ENCODE measurements at regions not wholly inside any gene's neighbourhood (a gene's known extent, or its start where the extent isn't known, plus 50 kb on each side); places are given as distances from the start of the nearest gene placed in this dataset.

DNA sequence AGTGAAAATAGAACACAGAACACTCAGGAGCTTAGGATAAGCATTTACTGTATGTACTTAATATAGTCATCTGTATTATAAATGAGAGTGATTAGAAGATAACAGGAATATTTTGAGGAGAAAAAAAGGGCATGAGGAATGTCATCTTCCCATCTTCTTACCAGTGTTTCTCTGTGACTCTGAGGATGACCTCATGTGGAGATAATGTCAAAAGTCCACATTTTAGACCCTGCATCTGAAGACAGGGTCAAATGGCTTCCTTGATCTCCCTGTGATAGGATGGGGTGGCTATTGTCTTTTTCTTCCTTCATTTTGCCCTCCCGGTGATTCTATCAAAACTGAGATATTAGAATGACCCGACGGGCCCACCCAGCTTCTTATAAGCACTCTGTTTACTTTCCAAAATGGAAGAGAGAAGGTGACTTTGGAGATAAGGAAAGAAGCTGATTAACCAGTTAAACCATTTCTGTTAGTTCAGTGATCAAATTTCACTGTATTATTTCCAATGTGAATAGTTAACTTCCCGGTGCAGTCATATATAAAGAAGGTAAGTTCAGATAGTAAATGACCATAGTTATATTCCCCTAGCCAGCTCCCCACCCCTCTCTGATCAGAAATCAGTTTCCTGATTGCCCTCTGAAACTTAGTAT lies 115.7 kb upstream of the SALL4 start:
- no peak for DNase-seq

DNA sequence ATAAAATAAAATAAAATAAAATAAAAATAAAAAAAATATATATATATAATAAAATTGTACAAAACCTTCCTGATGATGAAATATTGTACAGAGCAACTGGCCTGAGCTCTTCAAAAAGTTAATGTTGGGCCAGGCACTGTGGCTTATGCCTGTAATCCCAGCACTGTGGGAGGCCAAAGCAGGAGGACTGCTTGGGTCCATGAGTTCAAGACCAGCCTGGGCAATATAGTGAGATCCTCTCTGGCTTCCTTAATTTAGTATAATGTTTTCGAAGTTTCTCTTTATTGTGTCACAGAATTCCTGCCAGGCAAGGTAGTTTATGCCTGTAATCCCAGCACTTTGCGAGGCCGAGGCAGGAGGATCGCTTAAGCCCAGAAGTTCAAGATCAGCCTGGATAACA lies 113.9 kb upstream of the SALL4 start:
- no peak for DNase-seq

DNA sequence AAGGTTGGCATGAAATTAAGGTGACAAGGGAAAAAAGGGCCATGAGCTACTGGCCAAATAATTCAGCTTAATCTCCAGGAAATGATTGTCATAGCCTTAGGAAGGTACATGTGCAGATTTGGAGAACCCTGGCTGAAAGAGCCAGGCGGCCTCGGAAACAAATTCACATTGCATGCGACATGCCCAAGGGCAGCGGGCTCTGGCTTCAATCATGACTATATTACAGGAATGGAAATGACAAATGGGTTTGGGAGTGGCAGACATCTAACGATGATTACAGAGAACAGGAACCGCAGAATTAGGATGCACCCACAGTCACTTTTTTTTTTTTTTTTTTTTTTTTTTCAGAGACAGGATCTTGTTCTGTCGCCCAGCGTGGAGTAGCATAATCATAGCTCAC lies 112.4 kb upstream of the SALL4 start:
- DNase-seq: no peak

DNA sequence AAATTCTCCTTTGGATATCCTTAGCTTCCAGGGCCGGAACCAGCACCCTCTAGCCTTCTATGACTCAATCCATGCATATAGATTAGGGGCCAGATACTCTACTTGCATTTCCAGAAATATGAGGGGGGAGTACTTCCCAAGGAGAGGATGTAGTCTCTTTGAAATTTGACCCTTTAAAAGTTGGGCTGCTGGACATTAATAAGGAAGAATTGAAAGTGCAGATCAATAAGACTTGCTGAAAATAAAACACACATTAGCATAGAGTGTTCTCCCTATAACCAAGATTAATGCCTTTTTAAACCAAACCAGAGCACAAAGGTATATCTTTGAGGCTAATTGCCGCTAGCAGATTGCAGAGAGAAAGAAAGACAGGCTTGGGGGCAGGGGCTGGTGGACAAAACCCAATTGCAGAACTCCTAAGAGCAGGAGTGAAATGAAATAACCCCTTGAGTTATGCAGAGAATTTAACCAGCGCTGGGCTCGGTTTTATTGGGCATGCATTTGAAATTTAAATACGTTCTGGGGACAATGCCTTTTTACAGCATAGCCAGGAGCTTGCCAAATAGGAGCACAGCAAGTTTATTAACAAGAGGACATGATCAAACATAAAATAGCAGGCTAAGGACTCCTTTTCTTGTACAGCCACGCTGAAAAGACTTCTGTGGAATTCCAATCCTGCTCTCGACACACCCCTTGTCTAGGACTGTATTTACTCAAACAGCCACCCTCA lies 108.2 kb upstream of the SALL4 start:
- DNase-seq: no peak

DNA sequence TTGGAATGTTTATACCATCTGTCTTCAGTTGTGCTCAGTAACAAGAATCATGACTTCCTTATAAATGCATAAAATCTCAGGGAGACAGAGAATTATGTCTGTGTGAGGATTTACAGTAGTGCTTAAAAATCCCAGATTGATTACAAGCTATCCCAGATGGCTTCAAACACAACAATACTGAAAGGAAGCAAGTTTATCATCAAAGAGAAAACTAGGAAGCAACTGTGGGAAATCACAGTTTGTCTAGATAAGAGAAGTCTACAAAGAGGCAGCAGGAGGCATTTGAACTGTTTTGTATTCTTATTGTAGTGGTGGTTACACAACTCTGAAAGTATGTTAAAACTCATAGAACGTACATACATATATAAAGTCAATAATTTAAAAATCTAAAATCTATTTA lies 104.4 kb upstream of the SALL4 start:
- no peak for DNase-seq

DNA sequence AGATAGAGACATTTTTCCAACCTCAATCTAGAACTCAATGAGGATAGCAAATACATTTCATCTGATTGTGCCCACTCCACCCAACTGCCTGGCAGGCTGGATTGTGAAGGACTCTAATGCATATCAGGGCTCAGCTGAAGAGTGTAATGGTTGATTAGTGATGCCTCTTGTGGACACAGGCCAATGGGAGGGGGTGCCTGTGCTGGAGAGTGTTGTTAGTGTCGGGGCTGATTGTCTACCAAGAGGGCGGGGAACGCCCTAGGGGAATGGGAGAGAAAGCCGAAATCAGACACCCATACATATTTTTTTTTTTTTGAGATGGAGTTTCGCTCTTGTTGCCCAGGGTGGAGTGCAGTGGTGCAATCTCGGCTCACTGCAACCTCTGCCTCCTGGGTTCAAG lies 103.7 kb upstream of the SALL4 start:
- DNase-seq: no peak

DNA sequence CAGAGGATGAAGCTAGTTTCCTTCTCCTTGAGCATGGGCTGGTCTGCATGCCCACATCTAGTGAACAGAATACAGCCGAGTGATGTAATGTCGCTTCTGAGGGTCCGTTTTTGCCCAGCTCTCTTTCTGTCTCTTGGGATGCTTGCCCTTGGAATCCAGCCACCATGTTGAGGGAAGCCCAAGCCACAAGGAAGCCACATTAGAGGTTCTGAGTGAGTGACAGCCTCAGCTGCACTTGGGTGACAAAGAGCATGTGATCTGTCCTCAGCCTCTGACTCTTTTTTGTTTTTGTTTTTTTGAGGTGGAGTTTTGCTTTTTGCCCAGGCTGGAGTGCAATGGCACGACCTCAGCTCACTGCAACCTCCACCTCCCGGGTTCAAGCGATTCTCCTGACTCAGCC lies 100.6 kb upstream of the SALL4 start:
- DNase-seq: no peak

DNA sequence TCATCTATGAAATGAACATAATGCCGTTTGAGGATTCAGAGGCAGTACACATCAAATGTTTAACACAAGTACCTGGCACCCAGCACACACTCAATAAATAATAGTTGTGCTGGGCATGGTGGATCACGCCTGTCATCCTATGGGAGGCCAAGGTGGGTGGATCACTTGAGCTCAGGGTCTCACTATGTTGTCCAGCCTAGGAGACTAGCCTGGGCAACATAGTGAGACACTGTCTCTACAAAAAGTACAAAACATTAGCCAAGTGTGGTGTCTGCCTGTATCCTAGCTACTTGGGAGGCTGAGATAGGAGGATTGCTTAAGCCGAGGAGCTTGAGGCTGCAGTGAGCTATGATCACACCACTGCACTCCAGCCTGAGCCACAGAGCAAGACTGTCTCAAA lies 98.1 kb upstream of the SALL4 start:
- DNase-seq: no peak

DNA sequence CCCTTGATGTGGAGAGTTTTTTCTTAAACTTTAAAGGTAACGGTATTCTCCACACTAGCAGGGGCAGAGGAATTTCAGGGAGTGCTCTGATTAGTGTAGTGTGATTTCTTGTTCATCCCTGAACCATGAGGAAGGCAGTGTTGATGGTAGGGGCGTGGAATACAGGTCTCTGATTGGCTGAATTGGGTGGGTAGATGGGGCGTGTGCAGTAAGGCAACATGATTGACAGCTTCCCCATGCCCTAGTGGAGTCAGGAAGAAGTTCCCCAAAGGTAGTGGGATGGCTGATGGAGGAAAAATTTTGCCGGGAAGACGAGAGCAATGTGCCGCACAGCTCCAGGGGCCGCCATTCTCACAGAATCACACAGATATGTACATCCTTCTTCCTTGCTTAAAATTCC lies 97.4 kb upstream of the SALL4 start:
- no peak for DNase-seq

DNA sequence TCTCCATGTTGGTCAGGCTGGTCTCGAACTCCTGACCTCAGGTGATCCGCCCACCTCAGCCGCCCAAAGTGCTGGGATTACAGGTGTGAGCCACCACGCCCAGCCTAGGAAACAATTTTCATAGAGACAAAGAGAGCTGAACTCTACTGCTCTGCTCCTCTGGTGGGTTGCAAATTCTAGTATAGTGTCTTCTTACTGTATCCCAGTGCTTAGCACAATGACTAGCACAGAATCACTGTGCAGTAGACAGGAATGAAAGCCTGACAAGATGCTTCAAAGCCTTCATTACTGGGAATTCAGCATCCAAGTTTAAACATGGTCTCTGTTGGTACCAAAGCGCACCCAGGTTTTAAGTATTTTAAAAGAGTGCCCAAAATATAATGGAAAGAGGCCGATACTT lies 96.5 kb upstream of the SALL4 start:
- no peak for DNase-seq

DNA sequence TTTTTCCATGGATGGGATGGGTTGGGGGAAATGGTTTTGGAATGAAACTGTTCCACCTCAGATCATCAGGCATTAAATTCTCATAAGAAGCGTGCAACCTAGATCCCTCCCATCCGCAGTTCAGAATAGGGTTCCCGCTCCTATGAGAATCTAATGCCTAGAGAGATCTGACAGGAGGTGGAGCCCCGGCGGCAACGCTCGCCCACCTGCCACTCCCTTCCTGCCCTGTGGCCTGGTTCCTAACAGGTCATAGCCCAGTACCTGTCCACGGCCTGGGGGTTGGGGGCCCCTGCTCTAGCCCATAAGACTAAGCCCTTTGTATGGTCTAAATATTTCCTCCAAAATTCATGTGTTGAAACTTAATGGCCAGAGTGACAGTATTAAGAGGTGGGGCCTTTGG lies 92.3 kb upstream of the SALL4 start:
- DNase-seq: no peak

DNA sequence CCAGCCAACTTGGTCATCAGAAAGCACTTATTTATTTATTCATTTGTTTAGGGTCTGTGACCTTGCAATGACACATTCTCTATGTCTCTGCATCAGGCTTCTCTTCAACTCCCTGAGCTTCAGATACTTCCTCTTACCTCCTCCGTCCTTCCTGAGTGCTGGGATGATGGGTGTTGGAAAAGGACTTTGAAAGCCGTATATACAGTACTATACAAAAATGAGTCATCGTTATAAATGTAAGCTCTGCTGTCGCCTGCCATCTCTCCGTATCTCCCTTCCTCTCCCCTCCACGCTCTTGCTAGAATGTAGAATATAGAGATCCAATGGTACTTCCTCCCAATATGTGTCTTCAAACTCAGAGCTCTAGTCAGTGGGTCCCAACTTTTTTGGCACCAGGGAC lies 91.9 kb upstream of the SALL4 start:
- no peak for DNase-seq

DNA sequence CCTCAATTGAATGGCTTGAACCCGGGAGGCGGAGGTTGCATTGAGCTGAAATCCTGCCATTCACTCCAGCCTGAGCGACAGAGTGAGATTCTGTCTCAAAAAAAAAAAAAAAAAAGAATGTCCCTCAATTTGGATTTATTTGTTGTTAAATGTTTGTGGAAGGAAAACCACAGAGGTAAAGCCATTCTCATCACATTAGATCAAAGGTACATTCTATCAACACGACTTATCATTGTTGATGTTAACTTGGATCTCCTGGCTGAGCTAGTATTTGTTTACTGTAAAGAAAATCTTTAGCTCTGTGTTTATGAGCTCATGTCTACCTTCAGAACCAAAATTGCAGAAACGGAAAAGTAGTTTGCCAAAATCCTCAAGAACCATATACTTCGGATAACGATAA lies 91.4 kb upstream of the SALL4 start:
- DNase-seq: no peak

DNA sequence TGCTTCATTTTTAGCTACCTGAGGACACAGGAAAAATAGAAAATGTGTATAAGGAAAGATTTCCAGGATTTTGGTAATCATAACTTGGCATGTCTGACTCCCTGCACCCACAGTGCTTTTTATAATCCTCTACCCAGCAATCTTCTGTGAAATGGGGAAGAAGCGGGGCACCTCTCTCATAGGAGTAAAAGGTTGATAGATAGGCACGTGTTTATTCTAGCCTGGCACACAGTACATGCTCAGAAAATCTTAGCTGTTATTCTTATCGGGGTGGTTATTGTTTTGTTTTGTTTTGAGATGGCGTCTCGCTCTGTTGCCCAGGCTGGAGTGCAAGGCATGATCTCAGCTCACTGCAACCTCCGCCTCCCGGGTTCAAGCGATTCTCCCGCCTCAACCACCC lies 87.7 kb upstream of the SALL4 start:
- no peak for DNase-seq

DNA sequence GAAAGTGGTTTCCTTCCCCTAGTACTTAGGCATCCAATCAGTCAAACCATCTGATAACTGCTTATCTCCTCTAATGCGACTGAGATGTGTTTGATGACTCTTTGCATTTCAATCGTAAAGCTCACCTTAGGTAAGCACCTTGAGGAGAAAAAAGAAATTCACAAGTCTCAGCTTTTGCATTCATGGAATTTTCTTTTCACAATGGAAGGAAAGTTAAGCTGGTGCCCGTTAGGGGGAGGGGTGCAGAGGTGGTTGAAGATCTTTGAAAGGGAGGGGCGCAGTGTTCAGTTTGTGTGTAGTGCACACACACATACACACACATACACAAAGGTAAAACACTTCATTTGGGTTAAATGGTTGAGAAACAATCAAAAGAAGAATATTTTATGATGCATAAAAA lies 87.1 kb upstream of the SALL4 start:
- no peak for DNase-seq

DNA sequence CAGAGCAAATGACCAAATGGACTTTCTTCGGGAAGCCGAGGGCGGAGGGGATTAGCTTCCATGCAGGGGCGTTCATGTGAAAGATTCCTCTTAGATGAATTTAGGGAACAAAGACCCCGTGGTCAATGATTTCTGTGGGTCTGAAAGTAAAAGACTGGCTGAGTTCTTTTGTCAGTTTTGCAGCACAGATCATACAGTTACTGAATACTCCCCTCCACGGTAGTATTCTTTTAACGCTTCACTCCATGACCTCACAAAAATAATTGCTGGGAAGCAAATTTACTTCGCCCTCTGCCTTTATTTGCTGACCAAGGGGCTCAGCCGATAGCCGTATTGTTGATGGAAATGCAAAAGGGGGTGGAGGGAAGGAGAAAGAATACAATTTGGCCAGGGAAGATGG lies 86.0 kb upstream of the SALL4 start:
- DNase-seq: no peak

DNA sequence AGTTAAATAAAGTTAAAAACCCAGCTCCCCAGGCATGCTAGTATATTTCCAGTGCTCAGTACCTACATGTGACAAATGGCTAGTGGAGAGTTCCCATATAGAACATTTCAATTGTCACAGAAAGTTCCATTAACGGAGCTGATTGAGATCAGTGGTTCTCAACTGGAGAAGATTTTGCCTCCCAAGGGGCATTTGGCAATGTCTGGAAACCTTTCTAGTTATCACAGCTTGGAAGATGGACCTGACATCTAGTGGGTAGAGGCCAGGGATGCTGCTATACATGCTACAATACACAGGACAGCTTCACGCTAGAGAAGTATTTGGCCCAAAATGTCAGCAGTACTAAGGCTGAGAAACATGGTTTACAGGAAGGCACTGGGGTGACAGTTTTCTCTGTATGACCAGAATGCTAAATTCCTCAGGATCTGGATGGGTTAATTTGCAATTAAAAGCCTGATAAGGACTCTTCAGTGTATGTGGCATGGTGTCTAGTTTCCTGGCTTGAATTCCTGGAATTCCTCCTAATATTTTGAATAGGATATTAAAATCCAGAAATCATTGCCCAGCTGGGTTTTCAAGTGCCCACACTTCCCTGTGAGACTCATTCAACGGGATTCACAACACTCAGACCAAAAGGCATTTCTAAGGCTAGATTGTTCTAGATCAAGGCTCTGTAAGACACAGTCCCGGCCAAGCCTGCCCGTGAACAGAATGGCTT lies 84.7 kb upstream of the SALL4 start:
- DNase-seq: no peak

DNA sequence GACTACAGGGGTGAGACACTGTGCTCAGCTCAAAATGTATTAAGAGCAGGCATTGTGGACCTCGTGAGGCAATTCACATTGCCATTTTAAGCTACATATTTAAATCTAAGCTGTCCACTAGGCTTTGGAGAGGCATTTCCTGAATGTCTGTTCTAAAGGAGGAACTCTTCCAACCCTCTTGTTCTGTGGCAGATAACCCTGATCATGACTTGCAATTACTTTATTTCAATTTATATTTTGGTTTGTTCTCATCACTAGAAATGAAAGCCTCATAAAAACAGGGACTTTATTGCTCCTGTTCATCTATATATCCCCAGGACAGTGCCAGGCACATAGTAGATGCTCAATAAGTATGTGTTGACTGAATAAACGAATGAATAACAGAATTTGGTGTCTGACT lies 84.0 kb upstream of the SALL4 start:
- DNase-seq: no peak

DNA sequence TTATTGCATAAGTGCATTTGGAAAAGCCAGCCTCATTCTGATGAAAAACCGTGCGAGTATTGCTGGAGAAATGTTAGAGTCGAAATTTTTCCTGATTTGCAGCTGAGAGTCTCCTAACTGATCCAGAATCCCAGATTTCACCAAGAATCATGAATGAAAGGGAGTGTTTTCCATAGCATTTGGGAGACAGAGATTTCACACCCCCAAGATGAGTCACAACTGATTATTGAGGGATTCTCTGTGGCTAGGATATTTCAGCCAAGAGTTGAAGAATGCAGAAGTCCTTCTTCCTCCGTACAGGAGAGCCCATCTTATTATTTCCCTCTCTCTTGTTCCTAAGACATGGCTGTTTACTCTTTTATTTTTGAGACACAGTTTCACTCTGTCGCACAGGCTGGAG lies 82.2 kb upstream of the SALL4 start:
- DNase-seq: no peak

DNA sequence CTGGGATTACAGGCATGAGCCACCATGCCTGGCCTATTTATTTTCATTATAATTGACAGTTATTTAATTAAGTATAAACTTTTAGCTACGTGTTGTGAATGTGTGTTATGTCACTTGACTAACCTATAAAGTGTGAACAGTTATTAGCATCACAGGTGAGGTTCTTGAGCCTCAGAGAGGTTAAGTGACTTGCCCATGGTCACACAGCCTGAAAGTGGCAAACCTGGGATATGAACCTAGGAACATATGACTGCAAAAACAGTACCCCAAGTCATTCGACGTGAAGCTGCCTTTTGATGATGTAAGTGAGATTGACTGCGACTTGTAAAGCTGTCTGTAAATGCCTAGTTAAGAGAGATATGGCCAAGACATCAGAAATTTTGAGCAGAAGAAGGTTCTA lies 77.9 kb upstream of the SALL4 start:
- DNase-seq: no peak

DNA sequence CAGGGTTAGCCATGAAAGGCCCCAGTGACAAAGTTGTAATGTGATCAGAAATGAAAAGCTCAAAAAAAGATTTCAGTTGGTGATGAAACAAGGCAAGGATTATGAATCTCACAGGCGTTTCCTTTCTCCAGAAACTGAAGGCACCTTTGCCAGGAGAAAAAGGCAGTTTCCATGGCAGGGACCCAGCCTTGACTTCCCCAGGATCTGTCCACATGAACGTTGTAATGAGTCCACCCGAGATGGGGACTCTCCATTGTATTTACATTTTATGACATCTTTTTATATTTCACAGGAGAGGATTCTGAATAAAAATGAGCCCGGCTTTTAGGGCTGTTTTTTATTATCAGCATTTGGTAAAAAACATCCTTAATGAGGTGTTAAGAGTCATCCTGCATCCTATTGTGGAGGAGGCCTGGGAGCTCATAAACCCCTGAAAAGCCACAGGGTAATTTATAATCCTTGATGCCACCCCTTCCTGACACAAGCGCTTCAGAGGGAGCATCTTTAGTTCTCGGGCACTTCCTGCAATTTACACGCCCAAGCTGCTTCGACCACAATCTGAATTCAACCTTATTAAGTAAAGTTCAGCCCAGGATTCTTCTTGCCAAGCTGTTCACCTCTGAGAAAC lies 74.1 kb upstream of the SALL4 start:
- DNase-seq: no peak

DNA sequence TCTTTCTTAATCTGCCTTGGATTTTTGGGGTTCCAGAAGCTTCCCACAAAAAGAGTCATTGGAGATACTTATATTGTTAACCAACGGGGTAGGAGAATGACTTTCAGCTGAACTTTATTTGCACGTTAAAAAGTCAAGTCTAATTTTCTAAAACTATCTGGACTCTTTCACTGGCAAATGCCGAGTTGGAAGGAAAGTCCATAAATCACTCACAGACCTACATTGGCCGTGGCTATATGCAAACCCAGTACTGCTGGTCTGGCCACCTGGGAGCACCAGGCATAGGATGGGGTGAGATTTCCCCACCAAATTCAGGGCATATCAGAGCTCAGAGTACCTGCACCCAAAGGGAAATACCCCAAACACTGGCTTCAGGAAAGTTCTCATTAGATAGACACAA lies 71.3 kb upstream of the SALL4 start:
- DNase-seq: no peak

DNA sequence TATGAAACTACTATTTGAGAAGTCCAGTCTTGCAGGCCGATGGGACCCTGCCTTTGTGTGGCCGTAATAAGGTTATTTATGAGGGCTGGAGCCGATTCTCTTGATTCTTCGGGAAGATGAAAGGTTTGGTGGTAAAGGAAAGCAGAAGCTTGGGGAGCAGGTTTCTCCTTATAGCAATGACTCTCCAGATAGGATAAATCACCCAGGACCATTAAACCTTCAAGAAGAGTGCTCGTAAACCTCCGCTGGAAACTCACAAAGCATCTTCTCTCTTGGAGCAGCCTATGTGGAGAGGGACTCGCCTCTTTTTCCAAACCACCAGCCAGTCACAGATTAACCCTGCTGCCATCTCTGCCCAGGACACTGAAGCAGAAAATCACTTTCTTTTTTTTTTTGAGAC lies 69.6 kb upstream of the SALL4 start:
- no peak for DNase-seq

DNA sequence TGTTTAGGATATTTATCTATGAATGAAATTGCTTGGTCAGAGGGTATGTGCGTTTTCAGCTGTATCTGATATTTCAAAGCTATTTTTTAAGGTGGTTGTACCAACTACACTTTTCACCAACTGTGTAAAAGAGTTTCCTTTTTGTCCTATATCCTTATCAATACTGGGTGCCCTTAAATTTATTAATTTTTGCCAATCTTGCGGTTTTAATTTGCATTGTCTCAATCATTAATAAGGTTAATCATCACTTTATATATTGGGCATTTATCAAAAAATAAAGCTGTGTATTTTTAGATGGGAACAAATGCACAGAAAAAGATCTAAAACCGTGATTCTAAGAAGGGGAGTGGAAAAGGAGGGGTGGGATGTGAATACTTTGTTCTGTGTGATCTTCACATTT lies 66.7 kb upstream of the SALL4 start:
- DNase-seq: no peak
